NCI-H2227 (cell line): ENCODE measurements at regions not wholly inside any gene's neighbourhood (a gene's known extent, or its start where the extent isn't known, plus 50 kb on each side); places are given as distances from the start of the nearest gene placed in this dataset.

Experiments used
- DNase-seq: peaks from one replicate; lab custom pipeline; 2025; ENCODE audit not compliant: unreplicated experiment; lab: John Stamatoyannopoulos, UW

- DNase-seq: no peak
These were observed 450.2 kb downstream of the PCDH18 start for GRCh38 chr4:137082061-137082460.

GRCh38 chr4:137076908-137077307 is 455.4 kb downstream of the PCDH18 start:
- DNase-seq: no peak

- no peak for DNase-seq
These were observed 456.7 kb downstream of the PCDH18 start for GRCh38 chr4:137075586-137075985.

GRCh38 chr4:137070614-137071013 is 461.7 kb downstream of the PCDH18 start:
- DNase-seq: no peak

- DNase-seq: no peak
These were observed 462.8 kb downstream of the PCDH18 start for GRCh38 chr4:137069473-137069872.

GRCh38 chr4:137067735-137068134 is 464.6 kb downstream of the PCDH18 start:
- no peak for DNase-seq

- no peak for DNase-seq
These were observed 467.0 kb downstream of the PCDH18 start for GRCh38 chr4:137065311-137065710.

GRCh38 chr4:137063961-137064360 is 468.3 kb downstream of the PCDH18 start:
- DNase-seq: no peak

- DNase-seq: no peak
These were observed 489.1 kb downstream of the PCDH18 start for GRCh38 chr4:137043184-137043583.

GRCh38 chr4:137039370-137039769 is 492.9 kb downstream of the PCDH18 start:
- DNase-seq: no peak

- no peak for DNase-seq
These were observed 500.1 kb downstream of the PCDH18 start for GRCh38 chr4:137032222-137032621.

- no peak for DNase-seq
These were observed 503.3 kb downstream of the PCDH18 start for GRCh38 chr4:137029026-137029425.

GRCh38 chr4:137025484-137026059 is 506.7 kb downstream of the PCDH18 start:
- DNase-seq: no peak

- no peak for DNase-seq
These were observed 516.6 kb downstream of the PCDH18 start for GRCh38 chr4:137015426-137016409.

GRCh38 chr4:137000432-137000831 is 531.9 kb downstream of the PCDH18 start:
- no peak for DNase-seq

GRCh38 chr4:136992032-136992431 is 540.3 kb downstream of the PCDH18 start:
- no peak for DNase-seq

GRCh38 chr4:136985683-136986082 is 546.6 kb downstream of the PCDH18 start:
- DNase-seq: no peak

- no peak for DNase-seq
These were observed 565.2 kb downstream of the PCDH18 start for GRCh38 chr4:136967069-136967468.

- no peak for DNase-seq
These were observed 566.8 kb downstream of the PCDH18 start for GRCh38 chr4:136965478-136965877.

- DNase-seq: no peak
These were observed 569.4 kb downstream of the PCDH18 start for GRCh38 chr4:136962868-136963267.

GRCh38 chr4:136946307-136946907 is 585.9 kb downstream of the PCDH18 start:
- DNase-seq: no peak

- DNase-seq: no peak
These were observed 592.5 kb downstream of the PCDH18 start for GRCh38 chr4:136939781-136940180.
